ENCODE measurements at regions not wholly inside any gene's neighbourhood (a gene's known extent, or its start where the extent isn't known, plus 50 kb on each side); places are given as distances from the start of the nearest gene placed in this dataset.

GRCh38 chr6:47392251-47392650 is 82.5 kb upstream of the TNFRSF21 start:
- TF ChIP-seq ZNF274 (IDR thresholded peaks at IDR 0.05; ENCODE audit: low read depth, low read length): no peak
- H3K4me3 ChIP-seq (ENCODE audit: low read length): no peak overlapping the region

- no peak overlapping the region for H3K4me3 ChIP-seq (ENCODE audit: low read length)
- TF ChIP-seq ZNF274 (IDR thresholded peaks at IDR 0.05; ENCODE audit: low read depth, low read length): no peak
Observed at GRCh38 chr6:47396401-47397069, 81.1 kb upstream of the CD2AP start.

- no peak for TF ChIP-seq ZNF274 (IDR thresholded peaks at IDR 0.05; ENCODE audit: low read depth, low read length)
- no peak overlapping the region for H3K4me3 ChIP-seq (ENCODE audit: low read length)
Observed at GRCh38 chr6:47400581-47400980, 77.0 kb upstream of the CD2AP start.

- H3K4me3 ChIP-seq (ENCODE audit: low read length): no peak overlapping the region
- TF ChIP-seq ZNF274 (IDR thresholded peaks at IDR 0.05; ENCODE audit: low read depth, low read length): no peak
Observed at GRCh38 chr6:47402081-47402480, 75.5 kb upstream of the CD2AP start.

GRCh38 chr6:47403056-47403455 is 74.5 kb upstream of the CD2AP start:
- H3K4me3 ChIP-seq (ENCODE audit: low read length): no peak overlapping the region
- no peak for TF ChIP-seq ZNF274 (IDR thresholded peaks at IDR 0.05; ENCODE audit: low read depth, low read length)

- no peak for TF ChIP-seq ZNF274 (IDR thresholded peaks at IDR 0.05; ENCODE audit: low read depth, low read length)
- no peak overlapping the region for H3K4me3 ChIP-seq (ENCODE audit: low read length)
Observed at GRCh38 chr6:47403801-47404200, 73.8 kb upstream of the CD2AP start.

- no peak for TF ChIP-seq ZNF274 (IDR thresholded peaks at IDR 0.05; ENCODE audit: low read depth, low read length)
- H3K4me3 ChIP-seq (ENCODE audit: low read length): no peak overlapping the region
Observed at GRCh38 chr6:47404435-47404834, 73.2 kb upstream of the CD2AP start.

- TF ChIP-seq ZNF274 (IDR thresholded peaks at IDR 0.05; ENCODE audit: low read depth, low read length): no peak
Observed at GRCh38 chr6:47405273-47405672, 72.3 kb upstream of the CD2AP start.

GRCh38 chr6:47407300-47408281 is 70.0 kb upstream of the CD2AP start:
- no peak overlapping the region for H3K4me3 ChIP-seq (ENCODE audit: low read length)
- no peak for TF ChIP-seq ZNF274 (IDR thresholded peaks at IDR 0.05; ENCODE audit: low read depth, low read length)

More at GRCh38 chr6:47405273-47405672, 72.3 kb upstream of the CD2AP start:
- no peak overlapping the region for H3K4me3 ChIP-seq (ENCODE audit: low read length)

- peak overlapping the region; percentile 91; the same call in 1 of the 2 replicates for H3K4me3 ChIP-seq (ENCODE audit: low read length)
- TF ChIP-seq ZNF274 (IDR thresholded peaks at IDR 0.05; ENCODE audit: low read depth, low read length): no peak
Observed at GRCh38 chr6:47413752-47414422, 63.7 kb upstream of the CD2AP start.

- no peak for TF ChIP-seq ZNF274 (IDR thresholded peaks at IDR 0.05; ENCODE audit: low read depth, low read length)
- peak overlapping the region; percentile 91 for H3K4me3 ChIP-seq (ENCODE audit: low read length)
Observed at GRCh38 chr6:47414423-47415167, 63.0 kb upstream of the CD2AP start.

GRCh38 chr6:47416396-47417345 is 60.9 kb upstream of the CD2AP start:
- H3K4me3 ChIP-seq (ENCODE audit: low read length): no peak overlapping the region
- no peak for TF ChIP-seq ZNF274 (IDR thresholded peaks at IDR 0.05; ENCODE audit: low read depth, low read length)

GRCh38 chr6:47419621-47420020 is 58.0 kb upstream of the CD2AP start:
- no peak for TF ChIP-seq ZNF274 (IDR thresholded peaks at IDR 0.05; ENCODE audit: low read depth, low read length)

More at GRCh38 chr6:47419621-47420020, 58.0 kb upstream of the CD2AP start:
- H3K4me3 ChIP-seq (ENCODE audit: low read length): no peak overlapping the region
